H54 (cell line): ENCODE measurements at regions not wholly inside any gene's neighbourhood (a gene's known extent, or its start where the extent isn't known, plus 50 kb on each side); places are given as distances from the start of the nearest gene placed in this dataset.
"Not testable (repeated sequence)": the region's sequence is repeated elsewhere in the genome, so short reads cannot be mapped to it uniquely, and the experiment has no call there.

Experiments used
- DNase-seq: peaks from one replicate; pipeline ENCODE4 v3.0.0; 2011; ENCODE audit warnings: low spot score, mixed read lengths; ENCODE audit not compliant: insufficient read length
- FAIRE-seq: peaks from 3 replicates; lab custom pipeline; 2011; peaks lifted over from hg19 to GRCh38; lab: Jason Lieb, UNC
- POLR2A ChIP-seq: IDR thresholded peaks from 2 replicates; pipeline ENCODE4 v1.6.1; 2011; ENCODE audit warnings: low read depth, mild to moderate bottlenecking, low read length

GRCh38 chr4:188372829-188373228 lies 233.6 kb downstream of the TRIML1 start:
- DNase-seq (no peak), FAIRE-seq (no peak)
- no peak for TF ChIP-seq POLR2A

- no peak for FAIRE-seq
- DNase-seq, result no peak
- TF ChIP-seq POLR2A, result no peak
Observed at GRCh38 chr4:188374871-188375270, 235.6 kb downstream of the TRIML1 start.

- no peak for TF ChIP-seq POLR2A
- DNase-seq, result no peak
- FAIRE-seq, result no peak
Observed at GRCh38 chr4:188377816-188378215, 238.6 kb downstream of the TRIML1 start.

- no peak for FAIRE-seq
- no peak for DNase-seq
- no peak for TF ChIP-seq POLR2A
Observed at GRCh38 chr4:188383180-188383579, 243.9 kb downstream of the TRIML1 start.

- FAIRE-seq (no peak), DNase-seq (no peak)
- TF ChIP-seq POLR2A, result no peak
Observed at GRCh38 chr4:188387179-188387791, 248.0 kb downstream of the TRIML1 start.

GRCh38 chr4:188391349-188391748 lies 252.1 kb downstream of the TRIML1 start:
- not testable (repeated sequence) for DNase-seq, FAIRE-seq

GRCh38 chr4:188396037-188396436 lies 256.8 kb downstream of the TRIML1 start:
- DNase-seq (no peak), FAIRE-seq (no peak)

GRCh38 chr4:188399834-188400233 lies 260.6 kb downstream of the TRIML1 start:
- TF ChIP-seq POLR2A, result no peak
- DNase-seq, result no peak
- no peak for FAIRE-seq

More at GRCh38 chr4:188396037-188396436, 256.8 kb downstream of the TRIML1 start:
- no peak for TF ChIP-seq POLR2A

- DNase-seq (no peak), FAIRE-seq (no peak)
- TF ChIP-seq POLR2A, result no peak
Observed at GRCh38 chr4:188400451-188400850, 261.2 kb downstream of the TRIML1 start.

GRCh38 chr4:188403272-188403671 lies 264.0 kb downstream of the TRIML1 start:
- DNase-seq (no peak), FAIRE-seq (no peak)
- no peak for TF ChIP-seq POLR2A

GRCh38 chr4:188405071-188405835 lies 266.0 kb downstream of the TRIML1 start:
- not testable (repeated sequence) for FAIRE-seq, DNase-seq

GRCh38 chr4:188408244-188409030 lies 269.2 kb downstream of the TRIML1 start:
- FAIRE-seq, result no peak
- TF ChIP-seq POLR2A, result no peak
- DNase-seq, result no peak

GRCh38 chr4:188409851-188410250 lies 270.6 kb downstream of the TRIML1 start:
- DNase-seq (no peak), FAIRE-seq (no peak)
- no peak for TF ChIP-seq POLR2A

GRCh38 chr4:188411805-188412204 lies 272.6 kb downstream of the TRIML1 start:
- FAIRE-seq (no peak), DNase-seq (no peak)
- no peak for TF ChIP-seq POLR2A
